PC-3 (cell line): ENCODE measurements at regions not wholly inside any gene's neighbourhood (a gene's known extent, or its start where the extent isn't known, plus 50 kb on each side); places are given as distances from the start of the nearest gene placed in this dataset.
A peak's percentile ranks its signal among the peaks of the same experiment; 100 is the strongest.

Experiments
- ATAC-seq: fragments of 200-7000 bp; cut with Tn5 transposase; 2 replicates; pipeline ENCODE4 v1.9.1; 2020; ENCODE audit warnings: mild to moderate bottlenecking, moderate library complexity
- BruUV-seq: library from RNA; stranded (reverse); fragments of 400-500 nt; replicated peaks from 2 replicates; lab custom pipeline; 2021; lab: Mats Ljungman, UMichigan
- CTCF ChIA-PET: fragments of 300-600 bp; sonication (Branson Sonifier 250); formaldehyde crosslinking; loops from one replicate; lab custom pipeline; 2022; ENCODE audit warnings: antibody characterized with exemption; lab: Charles Lee
- POLR2A ChIA-PET: fragments of 300-600 bp; sonication (Branson Sonifier 250); formaldehyde crosslinking; loops from one replicate; lab custom pipeline; 2022; ENCODE audit warnings: antibody characterized with exemption; ENCODE audit not compliant: unreplicated experiment; lab: Charles Lee
- DNase-seq: peaks from one replicate; pipeline ENCODE4 v3.0.0-alpha.2; 2015
- H2AFZ ChIP-seq: fragments of 300-600 bp; sonication (generic); 2 replicates; pipeline ENCODE4 v1.6.0; 2016; ENCODE audit warnings: antibody characterized with exemption, low read length
- H3F3A ChIP-seq: fragments of 300-600 bp; sonication (generic); one replicate; pipeline ENCODE4 v1.6.0; 2017; ENCODE audit warnings: antibody characterized with exemption, low read length, control low read depth, mild to moderate bottlenecking; ENCODE audit not compliant: unreplicated experiment
- H3K27ac ChIP-seq: fragments of 300-600 bp; sonication (generic); 2 replicates; pipeline ENCODE4 v1.5.1; 2016; ENCODE audit warnings: mild to moderate bottlenecking, low read length
- H3K27me3 ChIP-seq: fragments of 300-600 bp; sonication (generic); 2 replicates; pipeline ENCODE4 v1.6.1; 2016; ENCODE audit warnings: low read length, mixed read lengths
- H3K36me3 ChIP-seq: fragments of 300-600 bp; sonication (generic); 2 replicates; pipeline ENCODE4 v1.6.1; 2016; ENCODE audit warnings: low read depth, mixed run types, low read length, mixed read lengths
- H3K4me1 ChIP-seq: fragments of 300-600 bp; sonication (generic); 2 replicates; pipeline ENCODE4 v1.5.1; 2016; ENCODE audit warnings: low read length; ENCODE audit not compliant: insufficient read depth
- H3K4me2 ChIP-seq: fragments of 300-600 bp; sonication (generic); 2 replicates; pipeline ENCODE4 v1.6.0; 2016; ENCODE audit warnings: low read length
- H3K4me3 ChIP-seq: fragments of 300-600 bp; sonication (generic); 2 replicates; pipeline ENCODE4 v1.5.1; 2016; ENCODE audit warnings: mild to moderate bottlenecking, low read length, mixed read lengths
- H3K79me2 ChIP-seq: fragments of 300-600 bp; sonication (generic); 2 replicates; pipeline ENCODE4 v1.6.1; 2017; ENCODE audit warnings: low read length, mixed read lengths
- H3K9ac ChIP-seq: fragments of 300-600 bp; sonication (generic); 2 replicates; pipeline ENCODE4 v1.6.0; 2016; ENCODE audit warnings: mild to moderate bottlenecking, low read length
- H3K9me2 ChIP-seq: fragments of 300-600 bp; sonication (generic); replicated peaks from 2 replicates; pipeline ENCODE4 v1.6.1; 2016; ENCODE audit warnings: mixed run types, low read length, mixed read lengths
- H3K9me3 ChIP-seq: fragments of 300-600 bp; sonication (generic); 2 replicates; pipeline ENCODE4 v1.6.1; 2016; ENCODE audit warnings: low read length, mixed read lengths
- H4K20me1 ChIP-seq: fragments of 300-600 bp; sonication (generic); 2 replicates; pipeline ENCODE4 v1.6.1; 2016; ENCODE audit warnings: low read length, mixed read lengths
- CTCF ChIP-seq: fragments of 300-600 bp; sonication (generic); conservative IDR thresholded peaks from 2 replicates; pipeline ENCODE4 v1.5.1; 2017; ENCODE audit warnings: antibody characterized with exemption, low read depth, mild to moderate bottlenecking, low read length
- EZH2 ChIP-seq: fragments of 300-600 bp; sonication (generic); IDR thresholded peaks from one replicate; pipeline ENCODE4 v1.6.1; 2017; ENCODE audit warnings: antibody characterized with exemption, mild to moderate bottlenecking, low read length; ENCODE audit not compliant: unreplicated experiment
- EZH2phosphoT487 ChIP-seq: fragments of 300-600 bp; sonication (generic); IDR thresholded peaks from 2 replicates; pipeline ENCODE4 v1.6.1; 2018; ENCODE audit warnings: mild to moderate bottlenecking, antibody characterized with exemption, low read length, borderline replicate concordance
- intact Hi-C: fragments of 100-400 bp; cut with micrococcal nuclease; formaldehyde crosslinking; loops from 2 replicates; pipeline ENCODE4 v1.9.0; 2023

GRCh38 chr5:93240228-93240834 is 340.7 kb downstream of the NR2F1-AS1 start:
- DNase-seq (no peak), ATAC-seq (no peak)
- no peaks in the 10 kb centered on the region for H4K20me1 ChIP-seq
- H3K79me2 ChIP-seq = no peaks in the 10 kb centered on the region
- peaks cover 33% of the 10 kb centered on the region for H3K4me1 ChIP-seq
- BruUV-seq = no TSS peak
- no peak overlapping the region for H2AFZ ChIP-seq
- H3K9me3 ChIP-seq = no peaks in the 10 kb centered on the region
- no peak overlapping the region for H3K4me2 ChIP-seq
- H3K27ac ChIP-seq = no peak overlapping the region
- ChIA-PET CTCF (no interaction called here), POLR2A (no interaction called here)
- H3F3A ChIP-seq = peaks cover 6% of the 10 kb centered on the region
- no peaks in the 10 kb centered on the region for H3K9me2 ChIP-seq
- intact Hi-C loops = no loop called here
- no peak overlapping the region for H3K9ac ChIP-seq
- no peaks in the 10 kb centered on the region for H3K36me3 ChIP-seq
- H3K4me3 ChIP-seq = no peak overlapping the region
- TF ChIP-seq EZH2phosphoT487 (no peak), CTCF (no peak), EZH2 (no peak)
- no peaks in the 10 kb centered on the region for H3K27me3 ChIP-seq

GRCh38 chr5:93236807-93237421 is 344.1 kb downstream of the NR2F1-AS1 start:
- peak; percentile 35; the same call in 1 of the 2 replicates for TF ChIP-seq CTCF
- no peak for TF ChIP-seq EZH2phosphoT487
- no peak for TF ChIP-seq EZH2
- intact Hi-C loops = loop anchor here (2.0 to 5.0 kb wide), 6 partner anchors 14 to 345 kb away; partner anchors contain the start of genes NR2F1 and NR2F1-AS1
- Histone ChIP-seq H3F3A (peaks cover 6% of the 10 kb centered on the region), H3K9me2 (no peaks in the 10 kb centered on the region), H3K4me3 (no peak overlapping the region), H3K9me3 (no peaks in the 10 kb centered on the region), H3K27ac (peak overlapping the region; percentile 73), H3K4me2 (peak overlapping the region; percentile 44), H3K79me2 (no peaks in the 10 kb centered on the region), H3K9ac (peak overlapping the region; percentile 10; the same call in 1 of the 2 replicates), H2AFZ (no peak overlapping the region), H4K20me1 (no peaks in the 10 kb centered on the region), H3K36me3 (no peaks in the 10 kb centered on the region), H3K27me3 (no peaks in the 10 kb centered on the region), H3K4me1 (peaks cover 45% of the 10 kb centered on the region)
- DNase-seq (peak; percentile 90), ATAC-seq (peak; percentile 90)
- CTCF ChIA-PET = no interaction called here
- POLR2A ChIA-PET = interaction anchor here (0.7 to 0.9 kb wide), 2 partner anchors 45 to 343 kb away, joined by 3 to 8 read pairs; no protein-coding TSS in a partner anchor
- no TSS peak for BruUV-seq

GRCh38 chr5:93235761-93236160 is 345.3 kb downstream of the NR2F1-AS1 start:
- TF ChIP-seq CTCF (no peak), EZH2phosphoT487 (no peak), EZH2 (no peak)
- Histone ChIP-seq H3K27me3 (no peaks in the 10 kb centered on the region), H3K79me2 (no peaks in the 10 kb centered on the region), H3K4me3 (no peak overlapping the region), H3K4me1 (peaks cover 45% of the 10 kb centered on the region), H2AFZ (no peak overlapping the region), H4K20me1 (no peaks in the 10 kb centered on the region), H3K4me2 (peak overlapping the region; percentile 44), H3K36me3 (no peaks in the 10 kb centered on the region), H3K9me2 (no peaks in the 10 kb centered on the region), H3K9me3 (no peaks in the 10 kb centered on the region), H3K9ac (peak overlapping the region; percentile 10; the same call in 1 of the 2 replicates), H3F3A (peaks cover 6% of the 10 kb centered on the region), H3K27ac (peak overlapping the region; percentile 73)
- peak; percentile 77 for DNase-seq
- BruUV-seq = no TSS peak
- intact Hi-C loops = loop anchor here (2.0 to 5.0 kb wide), 6 partner anchors 15 to 347 kb away; partner anchors contain the start of genes NR2F1 and NR2F1-AS1
- POLR2A ChIA-PET = interaction anchor here (0.9 kb wide), 1 partner anchor 44 kb away, joined by 8 read pairs; no protein-coding TSS in a partner anchor
- CTCF ChIA-PET = interaction anchor here (0.5 kb wide), 1 partner anchor 143 kb away, joined by 5 read pairs; no protein-coding TSS in a partner anchor
- ATAC-seq = peak; percentile 36
